K562 (cell line): ENCODE measurements at regions not wholly inside any gene's neighbourhood (a gene's known extent, or its start where the extent isn't known, plus 50 kb on each side); places are given as distances from the start of the nearest gene placed in this dataset.

ENCODE experiments used
- ELF1 ChIP-seq: fragments of 200-800 bp; sonication (Bioruptor generic); IDR thresholded peaks from 2 replicates; pipeline ENCODE4 v1.6.1; 2016; ENCODE audit warnings: missing genetic modification characterization, missing compliant biosample characterization
- HOXB6 ChIP-seq: fragments of 250-450 bp; sonication (Bioruptor Pico); IDR thresholded peaks from 2 replicates; pipeline ENCODE4 v1.5.1; 2022; ENCODE audit warnings: mild to moderate bottlenecking, borderline replicate concordance
- RFX5 ChIP-seq: IDR thresholded peaks from 2 replicates; pipeline ENCODE4 v1.6.1; 2011; ENCODE audit warnings: low read depth, mild to moderate bottlenecking, improper control_type of control experiment, low read length
- SP2 ChIP-seq: IDR thresholded peaks from 2 replicates; pipeline ENCODE4 v1.6.1; 2011; ENCODE audit warnings: mild to moderate bottlenecking, low read depth, low read length, moderate library complexity; ENCODE audit not compliant: poor library complexity, severe bottlenecking; ENCODE audit errors: extremely low read depth
- SUPT5H ChIP-seq: fragments of 450-650 bp; IDR thresholded peaks from 2 replicates; pipeline ENCODE4 v1.6.1; 2016
- TGIF2 ChIP-seq: sonication (generic); formaldehyde crosslinking; IDR thresholded peaks from 2 replicates; pipeline ENCODE4 v1.8.1; 2022; ENCODE audit warnings: mild to moderate bottlenecking, missing genetic modification reagents, moderate library complexity
- ZBTB33 ChIP-seq: sonication (generic); formaldehyde crosslinking; IDR thresholded peaks from 2 replicates; pipeline ENCODE4 v1.8.1; 2023; ENCODE audit warnings: mild to moderate bottlenecking, missing genetic modification reagents
- ZNF165 ChIP-seq: fragments of 250-450 bp; sonication (Bioruptor Pico); IDR thresholded peaks from 2 replicates; pipeline ENCODE4 v1.4.0; 2020; ENCODE audit warnings: borderline replicate concordance
- ZNF644 ChIP-seq: fragments of 200-800 bp; sonication (Bioruptor generic); IDR thresholded peaks from 2 replicates; pipeline ENCODE4 v1.6.1; 2016; ENCODE audit warnings: low read depth, missing genetic modification characterization, missing compliant biosample characterization
- TF ChIP-seq, protein P1 (sequence below): fragments of 450-650 bp; formaldehyde crosslinking; IDR thresholded peaks from 2 replicates; pipeline ENCODE4 v1.4.0; 2020; ENCODE audit warnings: mild to moderate bottlenecking, mixed read lengths
- TF ChIP-seq, protein P2 (sequence below), 2 experiments: fragments of 250-450 bp in 1 of 2; fragments of 450-650 bp in 1 of 2; sonication (Bioruptor Pico) in 1 of 2; IDR thresholded peaks; 2 replicates each; pipeline versions ENCODE4 v1.6.1 to v1.8.0; 2016 to 2021; ENCODE audit warnings: mild to moderate bottlenecking in 2 of 2, moderate library complexity in 2 of 2, missing compliant biosample characterization in 1 of 2, missing genetic modification characterization in 1 of 2
- TF ChIP-seq, protein P3 (sequence below): sonication (generic); formaldehyde crosslinking; IDR thresholded peaks from 2 replicates; pipeline ENCODE4 v1.8.0; 2023; ENCODE audit warnings: mild to moderate bottlenecking, missing genetic modification reagents

GRCh38 chr14:44211718-44212117, 295.4 kb downstream of the FSCB start (continued):
- TF ChIP-seq, protein P1, sequence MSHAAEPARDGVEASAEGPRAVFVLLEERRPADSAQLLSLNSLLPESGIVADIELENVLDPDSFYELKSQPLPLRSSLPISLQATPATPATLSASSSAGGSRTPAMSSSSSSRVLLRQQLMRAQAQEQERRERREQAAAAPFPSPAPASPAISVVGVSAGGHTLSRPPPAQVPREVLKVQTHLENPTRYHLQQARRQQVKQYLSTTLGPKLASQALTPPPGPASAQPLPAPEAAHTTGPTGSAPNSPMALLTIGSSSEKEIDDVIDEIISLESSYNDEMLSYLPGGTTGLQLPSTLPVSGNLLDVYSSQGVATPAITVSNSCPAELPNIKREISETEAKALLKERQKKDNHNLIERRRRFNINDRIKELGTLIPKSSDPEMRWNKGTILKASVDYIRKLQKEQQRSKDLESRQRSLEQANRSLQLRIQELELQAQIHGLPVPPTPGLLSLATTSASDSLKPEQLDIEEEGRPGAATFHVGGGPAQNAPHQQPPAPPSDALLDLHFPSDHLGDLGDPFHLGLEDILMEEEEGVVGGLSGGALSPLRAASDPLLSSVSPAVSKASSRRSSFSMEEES, result no peak
- TF ChIP-seq SP2 (no peak), ZNF644 (tag) (no peak), ELF1 (tag) (no peak), TGIF2 (CRISPR knock-in tag) (no peak), RFX5 (no peak), SUPT5H (no peak), ZNF165 (CRISPR knock-in tag) (no peak), ZBTB33 (CRISPR knock-in tag) (no peak), HOXB6 (CRISPR knock-in tag) (no peak)
- TF ChIP-seq, protein P2, sequence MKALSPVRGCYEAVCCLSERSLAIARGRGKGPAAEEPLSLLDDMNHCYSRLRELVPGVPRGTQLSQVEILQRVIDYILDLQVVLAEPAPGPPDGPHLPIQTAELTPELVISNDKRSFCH (CRISPR knock-in tag; IDR thresholded peaks at IDR 0.05), result no peak
- TF ChIP-seq, protein P2 (tag; IDR thresholded peaks at IDR 0.05), result no peak
- TF ChIP-seq, protein P3, sequence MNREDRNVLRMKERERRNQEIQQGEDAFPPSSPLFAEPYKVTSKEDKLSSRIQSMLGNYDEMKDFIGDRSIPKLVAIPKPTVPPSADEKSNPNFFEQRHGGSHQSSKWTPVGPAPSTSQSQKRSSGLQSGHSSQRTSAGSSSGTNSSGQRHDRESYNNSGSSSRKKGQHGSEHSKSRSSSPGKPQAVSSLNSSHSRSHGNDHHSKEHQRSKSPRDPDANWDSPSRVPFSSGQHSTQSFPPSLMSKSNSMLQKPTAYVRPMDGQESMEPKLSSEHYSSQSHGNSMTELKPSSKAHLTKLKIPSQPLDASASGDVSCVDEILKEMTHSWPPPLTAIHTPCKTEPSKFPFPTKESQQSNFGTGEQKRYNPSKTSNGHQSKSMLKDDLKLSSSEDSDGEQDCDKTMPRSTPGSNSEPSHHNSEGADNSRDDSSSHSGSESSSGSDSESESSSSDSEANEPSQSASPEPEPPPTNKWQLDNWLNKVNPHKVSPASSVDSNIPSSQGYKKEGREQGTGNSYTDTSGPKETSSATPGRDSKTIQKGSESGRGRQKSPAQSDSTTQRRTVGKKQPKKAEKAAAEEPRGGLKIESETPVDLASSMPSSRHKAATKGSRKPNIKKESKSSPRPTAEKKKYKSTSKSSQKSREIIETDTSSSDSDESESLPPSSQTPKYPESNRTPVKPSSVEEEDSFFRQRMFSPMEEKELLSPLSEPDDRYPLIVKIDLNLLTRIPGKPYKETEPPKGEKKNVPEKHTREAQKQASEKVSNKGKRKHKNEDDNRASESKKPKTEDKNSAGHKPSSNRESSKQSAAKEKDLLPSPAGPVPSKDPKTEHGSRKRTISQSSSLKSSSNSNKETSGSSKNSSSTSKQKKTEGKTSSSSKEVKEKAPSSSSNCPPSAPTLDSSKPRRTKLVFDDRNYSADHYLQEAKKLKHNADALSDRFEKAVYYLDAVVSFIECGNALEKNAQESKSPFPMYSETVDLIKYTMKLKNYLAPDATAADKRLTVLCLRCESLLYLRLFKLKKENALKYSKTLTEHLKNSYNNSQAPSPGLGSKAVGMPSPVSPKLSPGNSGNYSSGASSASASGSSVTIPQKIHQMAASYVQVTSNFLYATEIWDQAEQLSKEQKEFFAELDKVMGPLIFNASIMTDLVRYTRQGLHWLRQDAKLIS (CRISPR knock-in tag), result no peak
